ENCODE measurements at regions not wholly inside any gene's neighbourhood (a gene's known extent, or its start where the extent isn't known, plus 50 kb on each side); places are given as distances from the start of the nearest gene placed in this dataset.

GRCh38 chr3:28743271-28743670 lies 394.6 kb upstream of the AZI2 start:
- DNase-seq = no peak

DNA sequence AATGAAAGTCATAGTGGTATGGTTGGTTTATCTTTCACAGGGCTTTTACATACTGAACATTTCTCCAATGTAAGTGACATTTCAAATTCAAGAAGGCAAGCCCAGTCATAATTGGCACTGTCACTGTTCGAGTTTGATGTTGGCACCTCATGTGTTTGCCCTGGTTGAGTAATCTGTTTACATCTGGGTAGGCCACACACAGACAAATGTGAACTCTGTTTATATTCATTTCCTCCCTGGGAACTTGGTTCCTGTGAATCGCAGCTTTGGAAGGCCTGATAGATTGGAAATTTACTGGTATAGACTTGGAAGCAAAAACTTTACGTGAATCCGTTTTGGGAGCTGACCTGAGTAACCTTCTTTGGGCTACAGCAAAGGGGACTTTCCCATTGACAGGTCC lies 395.2 kb upstream of the AZI2 start:
- DNase-seq = no peak

- no peak for DNase-seq
Observed at GRCh38 chr3:28745436-28745835, 396.8 kb upstream of the AZI2 start.

DNA sequence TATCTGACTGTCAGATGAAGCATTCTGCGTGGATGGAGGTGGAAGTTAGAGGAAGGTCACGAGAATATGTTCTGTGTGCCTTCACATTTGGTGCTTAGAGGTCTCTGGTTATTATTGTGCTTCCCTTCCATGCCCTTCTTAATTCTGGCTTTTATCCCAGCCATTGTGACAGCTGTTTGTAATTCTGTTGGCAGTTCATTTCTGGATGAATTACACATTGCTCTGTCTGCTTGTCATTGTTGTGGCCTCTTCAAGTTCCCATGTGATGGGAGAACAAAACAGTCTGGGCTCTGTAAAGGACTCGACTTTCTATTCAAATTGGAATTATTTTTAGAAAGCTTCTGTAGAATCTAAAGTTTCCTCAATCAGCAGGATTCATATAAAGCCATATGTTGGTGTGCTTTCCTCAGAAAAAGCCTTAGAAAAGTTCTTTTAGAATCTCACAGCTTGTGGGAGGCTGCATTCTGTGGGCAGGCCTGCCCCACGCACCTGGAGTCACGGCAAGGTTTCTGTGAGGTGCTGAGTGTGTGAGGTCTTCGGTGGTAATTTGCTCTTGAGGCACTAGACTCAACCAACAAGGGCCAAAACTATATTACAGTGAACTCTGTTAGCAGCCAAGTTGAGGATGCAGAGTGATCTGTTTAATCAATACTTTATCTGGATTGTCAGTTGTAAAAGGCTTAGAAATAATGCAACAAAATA lies 397.4 kb upstream of the AZI2 start:
- DNase-seq = no peak

DNA sequence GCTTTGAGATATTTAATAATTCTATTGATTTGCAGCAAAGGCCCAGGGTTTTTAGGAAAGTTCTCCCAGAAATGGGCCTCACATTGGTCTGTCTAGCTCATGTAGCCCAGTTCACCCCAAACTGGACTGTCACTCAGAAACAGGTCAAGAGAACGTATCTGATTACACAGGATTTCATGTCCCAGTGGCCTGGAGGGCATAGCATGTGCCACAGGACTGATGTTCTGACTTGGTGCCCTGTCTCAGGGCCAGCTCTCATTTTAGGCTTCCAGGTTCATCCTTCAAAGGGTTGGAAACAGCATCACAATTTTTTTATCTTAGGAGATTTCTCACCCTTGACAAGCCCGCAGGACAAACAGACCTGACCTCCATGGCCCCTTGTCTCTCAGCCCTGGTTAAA lies 398.4 kb upstream of the AZI2 start:
- DNase-seq = no peak

- DNase-seq = no peak
Observed at GRCh38 chr3:28751864-28752263, 403.2 kb upstream of the AZI2 start.

DNA sequence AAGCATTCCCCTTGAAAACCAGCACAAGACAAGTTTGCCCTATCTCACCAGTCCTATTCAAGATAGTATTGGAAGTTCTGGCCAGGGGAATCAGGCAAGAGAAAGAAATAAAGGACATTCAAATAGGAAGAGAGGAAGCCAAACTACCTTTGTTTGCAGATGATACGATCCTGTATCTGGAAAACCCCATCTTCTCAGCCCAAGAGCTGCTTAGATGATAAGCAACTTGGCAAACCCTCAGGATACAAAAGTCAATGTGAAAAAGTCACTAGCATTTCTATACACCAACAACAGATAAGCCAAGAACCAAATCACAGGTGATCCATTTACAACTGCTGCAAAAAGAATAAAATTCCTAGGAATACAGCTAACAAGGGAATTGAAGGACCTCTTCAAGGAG lies 403.7 kb upstream of the AZI2 start:
- no peak for DNase-seq

DNA sequence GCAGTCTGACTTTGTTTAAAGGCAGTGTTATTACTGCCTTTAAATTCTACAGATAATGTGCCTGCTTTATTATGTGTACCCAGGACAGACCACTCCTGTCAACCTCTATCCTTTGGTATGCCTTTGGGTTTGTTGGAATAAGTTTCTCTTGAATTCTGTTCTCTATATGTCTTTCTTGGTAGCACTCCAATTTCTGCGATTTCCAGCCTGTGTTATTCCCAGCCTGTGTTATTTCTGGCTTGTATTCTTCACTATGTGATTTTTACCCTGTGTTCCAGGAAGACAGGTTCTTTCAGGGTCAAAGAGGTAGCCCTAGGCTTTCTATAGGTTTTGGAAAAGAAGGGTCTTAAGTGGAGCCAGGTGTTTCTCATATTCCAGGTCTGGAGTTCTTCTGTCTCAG lies 407.4 kb upstream of the AZI2 start:
- DNase-seq = no peak

DNA sequence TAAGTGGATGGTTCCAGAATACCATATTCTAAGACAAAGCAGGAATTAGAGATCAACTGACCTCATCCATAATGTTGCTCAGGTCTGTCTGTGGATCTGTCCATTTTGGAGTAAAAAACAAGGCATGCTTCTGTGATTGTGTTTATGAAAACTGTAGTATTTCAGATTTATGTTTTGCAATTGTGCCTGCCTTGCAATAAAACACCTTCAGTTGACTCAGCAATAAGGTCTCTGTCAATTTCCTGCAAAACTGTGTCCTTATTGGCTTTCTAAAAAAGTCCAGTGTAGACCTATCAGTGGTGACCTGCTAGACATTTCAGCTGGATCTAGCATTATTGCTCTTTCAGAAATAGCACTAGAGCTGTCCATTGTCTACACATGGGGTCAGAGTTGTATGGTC lies 409.5 kb upstream of the AZI2 start:
- DNase-seq = no peak

GRCh38 chr3:28761375-28761774 lies 412.8 kb upstream of the AZI2 start:
- no peak for DNase-seq

DNA sequence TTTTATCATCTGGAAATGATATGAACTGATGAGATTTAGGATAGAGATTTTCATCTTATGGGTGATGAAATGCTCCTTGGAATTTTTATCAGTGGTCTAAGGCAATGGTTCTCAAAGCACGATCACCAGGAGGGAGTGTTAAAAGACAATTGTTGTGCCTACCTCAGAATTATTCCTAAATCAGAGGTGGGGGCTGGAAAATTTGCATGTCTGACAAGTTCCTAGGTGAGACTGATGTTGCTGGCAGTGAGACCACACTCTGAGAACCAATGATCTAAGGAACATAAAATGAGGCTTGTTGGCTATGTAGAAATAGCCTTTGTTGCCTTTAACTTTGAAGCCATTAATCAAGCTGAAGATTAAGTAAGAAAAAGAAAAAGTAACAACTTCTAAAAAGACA lies 416.6 kb upstream of the AZI2 start:
- no peak for DNase-seq

- no peak for DNase-seq
Observed at GRCh38 chr3:28768439-28768838, 419.8 kb upstream of the AZI2 start.

DNA sequence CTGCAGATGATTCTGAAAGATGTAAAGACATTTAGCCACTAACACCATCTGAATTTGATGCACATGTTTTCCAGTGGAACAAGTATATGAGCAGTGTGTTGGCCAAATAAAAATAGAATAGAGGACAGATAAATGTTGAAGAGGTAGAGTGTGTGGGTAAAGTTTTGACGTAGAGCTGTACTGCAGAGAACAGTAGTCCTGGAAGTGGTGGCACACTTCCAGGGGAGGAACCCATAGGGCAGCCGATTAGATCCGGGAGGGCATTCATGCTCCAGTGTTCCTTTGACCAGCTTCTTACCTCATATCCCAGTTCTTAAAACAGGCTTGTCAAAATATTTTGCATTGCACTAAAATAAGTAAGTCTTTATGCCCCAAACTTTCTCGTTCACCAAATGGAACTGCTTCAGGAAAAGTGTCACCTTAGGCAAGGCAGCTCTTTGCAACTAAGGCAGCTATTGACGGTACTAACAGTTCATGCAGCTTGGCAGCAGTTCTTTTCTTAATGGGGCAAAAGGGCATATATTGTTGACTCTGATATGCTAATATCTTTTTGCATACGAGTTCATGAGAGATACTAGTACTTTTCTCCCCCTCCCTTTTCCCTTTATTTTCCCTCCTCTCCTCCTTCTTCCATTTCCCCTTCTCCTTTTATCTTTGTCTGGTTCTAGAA lies 429.3 kb upstream of the AZI2 start:
- DNase-seq = no peak

- DNase-seq = no peak
Observed at GRCh38 chr3:28780480-28780879, 431.9 kb upstream of the AZI2 start.

- no peak for DNase-seq
Observed at GRCh38 chr3:28781053-28781452, 432.4 kb upstream of the AZI2 start.

GRCh38 chr3:28786446-28786845 lies 437.8 kb upstream of the AZI2 start:
- no peak for DNase-seq

GRCh38 chr3:28788571-28788970 lies 439.9 kb upstream of the AZI2 start:
- no peak for DNase-seq

DNA sequence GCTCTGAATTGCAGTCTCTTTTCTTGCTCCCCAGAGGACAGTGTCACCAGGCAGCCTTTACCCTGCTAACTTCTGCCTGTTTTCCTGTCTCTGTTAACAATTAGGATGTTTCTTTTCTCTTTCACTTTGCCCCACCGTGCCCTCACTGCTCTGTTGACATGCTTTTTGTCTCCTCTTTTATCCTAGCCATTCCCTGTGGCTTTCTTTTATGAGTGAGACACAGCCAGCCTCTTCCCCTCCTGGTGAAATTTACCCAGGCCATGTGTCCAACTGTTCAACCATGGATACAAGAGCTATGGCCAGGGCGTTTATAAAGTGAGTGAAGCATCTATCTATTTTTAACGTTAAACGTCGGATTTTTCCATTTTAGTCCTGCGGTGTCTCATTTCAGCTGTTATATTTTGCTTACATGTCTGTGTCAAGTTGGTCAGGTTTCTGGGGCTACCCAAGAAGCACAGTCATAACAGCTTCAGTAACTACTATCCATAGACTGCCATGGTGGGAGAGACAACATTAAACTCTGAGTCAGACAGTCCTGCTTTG lies 443.2 kb upstream of the AZI2 start:
- no peak for DNase-seq

DNA sequence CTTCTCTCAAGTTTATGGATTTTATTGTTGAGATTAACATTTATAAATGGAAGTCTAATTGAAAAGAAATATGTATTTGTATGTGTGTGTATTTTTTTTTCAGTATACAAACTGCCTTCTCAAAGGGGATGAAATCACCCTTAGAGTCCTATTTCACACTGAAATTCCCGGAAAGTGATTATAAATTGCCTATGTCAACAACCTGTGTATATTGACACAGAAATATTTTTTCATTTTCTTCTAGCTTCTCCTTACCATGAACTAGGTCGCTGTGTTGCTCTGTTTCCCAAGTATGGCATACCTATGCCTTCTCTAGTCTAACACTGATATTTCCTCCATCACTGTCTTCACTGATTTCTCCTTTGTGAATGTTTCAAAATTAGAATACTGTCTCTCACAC lies 444.0 kb upstream of the AZI2 start:
- DNase-seq = no peak

DNA sequence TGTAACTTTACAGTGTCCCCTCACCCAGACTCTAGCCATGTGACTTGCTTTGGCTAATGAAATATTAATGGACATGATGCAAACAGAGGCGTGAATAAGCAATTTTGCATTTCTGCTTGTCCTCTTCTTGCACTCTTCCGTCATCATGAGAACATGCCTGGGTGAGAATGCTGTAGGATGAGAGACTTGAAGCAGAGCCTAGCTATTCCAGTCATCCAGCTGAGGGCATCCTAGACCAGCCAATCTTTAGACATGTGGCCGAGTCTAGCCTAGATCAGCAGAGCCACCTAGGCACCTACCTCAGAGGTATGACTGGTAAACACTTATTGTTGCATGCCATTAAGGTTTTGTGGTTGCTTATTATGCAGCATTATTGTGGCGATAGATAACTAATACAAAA lies 450.5 kb upstream of the AZI2 start:
- no peak for DNase-seq

- DNase-seq = no peak
Observed at GRCh38 chr3:28800203-28800602, 451.6 kb upstream of the AZI2 start.

- DNase-seq = no peak
Observed at GRCh38 chr3:28808068-28808467, 459.4 kb upstream of the AZI2 start.

DNA sequence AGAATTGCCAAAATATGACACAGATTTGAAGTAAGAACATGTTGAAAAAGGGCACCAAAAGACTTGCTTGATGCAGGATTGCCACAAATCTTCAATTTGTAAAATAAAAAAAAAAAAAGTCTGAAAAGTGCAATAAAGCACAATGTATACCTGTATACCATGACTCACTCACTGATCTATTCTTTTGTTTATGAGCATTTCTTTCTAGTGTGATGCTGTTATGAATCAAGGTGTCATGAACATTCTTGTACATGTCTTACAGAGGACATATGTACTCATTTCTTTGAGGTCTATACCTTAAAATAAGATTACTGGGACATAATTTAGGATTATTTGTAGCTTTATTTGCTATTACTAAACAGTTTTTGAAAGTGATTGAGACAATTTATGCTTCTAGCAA lies 464.9 kb upstream of the RBMS3 start:
- DNase-seq = no peak

DNA sequence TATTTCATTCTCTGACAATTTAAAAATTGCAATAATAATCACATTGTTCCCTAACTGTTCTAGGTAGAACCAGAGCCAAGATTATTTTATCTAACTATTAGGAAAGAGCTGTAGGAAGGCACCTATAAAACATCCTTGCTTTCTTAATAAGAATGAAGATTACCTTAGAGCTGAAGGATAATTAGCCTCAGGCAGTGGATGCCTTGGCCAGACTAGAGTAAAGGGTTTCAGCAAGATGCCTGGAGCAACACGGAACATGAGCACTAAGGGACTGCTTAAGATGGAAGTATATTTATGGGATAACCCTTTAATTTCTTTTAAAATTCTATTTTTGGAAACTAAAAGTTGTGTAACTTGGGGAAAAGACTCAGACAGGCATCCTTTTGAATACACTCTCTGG lies 456.6 kb upstream of the RBMS3 start:
- no peak for DNase-seq

DNA sequence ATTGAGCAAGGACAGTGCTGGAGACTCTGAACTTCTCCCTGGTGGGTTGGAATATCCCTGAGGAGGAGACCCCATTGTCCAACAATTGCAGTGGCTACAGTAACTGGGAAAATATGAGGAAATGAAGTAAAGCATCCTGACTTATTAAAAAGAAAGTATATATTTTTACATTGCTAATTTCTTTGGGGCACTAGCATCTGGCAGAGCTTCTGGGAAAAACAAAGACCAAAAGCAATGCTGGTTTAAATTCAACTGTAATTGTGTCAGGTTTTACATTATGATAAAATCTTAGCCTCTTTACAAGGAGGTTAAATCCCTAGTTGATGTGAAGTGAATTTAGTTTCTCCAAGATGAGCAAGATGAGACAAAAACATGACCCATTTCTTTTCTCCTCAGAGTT lies 454.0 kb upstream of the RBMS3 start:
- no peak for DNase-seq

Data from CD4-positive, alpha-beta T cell treated with Interferon alpha-2 for 1 hour (primary cell).